ENCODE measurements at regions not wholly inside any gene's neighbourhood (a gene's known extent, or its start where the extent isn't known, plus 50 kb on each side); places are given as distances from the start of the nearest gene placed in this dataset.

DNA sequence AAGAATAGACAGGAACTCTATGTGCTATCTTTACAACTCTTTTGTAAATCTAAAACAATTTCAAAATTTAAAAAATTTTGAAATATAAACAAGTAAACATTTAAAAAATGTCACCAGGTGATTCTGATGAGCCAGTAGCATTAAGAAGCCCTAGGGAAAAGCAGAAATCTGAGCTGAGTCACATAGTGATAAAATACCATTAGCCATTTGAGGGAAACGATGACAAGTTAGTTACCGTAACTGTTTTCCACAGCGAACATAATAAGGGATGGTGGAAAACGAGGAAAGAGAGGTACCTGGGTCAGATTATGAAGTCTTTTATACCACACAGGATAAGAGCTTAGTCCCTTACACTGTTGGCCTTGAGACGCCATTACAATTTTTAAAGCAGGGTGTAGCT is 55.5 kb downstream of the PRR15 start:
- Histone ChIP-seq H3K27ac (no peak overlapping the region), H3K4me1 (no peaks in the 10 kb centered on the region), H3K27me3 (no peaks in the 10 kb centered on the region), H3K36me3 (no peaks in the 10 kb centered on the region), H3K4me3 (no peak overlapping the region), H3K9me3 (no peaks in the 10 kb centered on the region)
- TF ChIP-seq POLR2A (IDR thresholded peaks at IDR 0.05): no peak
- no peak for TF ChIP-seq POLR2AphosphoS5 (IDR thresholded peaks at IDR 0.05)
- TF ChIP-seq, protein P1, sequence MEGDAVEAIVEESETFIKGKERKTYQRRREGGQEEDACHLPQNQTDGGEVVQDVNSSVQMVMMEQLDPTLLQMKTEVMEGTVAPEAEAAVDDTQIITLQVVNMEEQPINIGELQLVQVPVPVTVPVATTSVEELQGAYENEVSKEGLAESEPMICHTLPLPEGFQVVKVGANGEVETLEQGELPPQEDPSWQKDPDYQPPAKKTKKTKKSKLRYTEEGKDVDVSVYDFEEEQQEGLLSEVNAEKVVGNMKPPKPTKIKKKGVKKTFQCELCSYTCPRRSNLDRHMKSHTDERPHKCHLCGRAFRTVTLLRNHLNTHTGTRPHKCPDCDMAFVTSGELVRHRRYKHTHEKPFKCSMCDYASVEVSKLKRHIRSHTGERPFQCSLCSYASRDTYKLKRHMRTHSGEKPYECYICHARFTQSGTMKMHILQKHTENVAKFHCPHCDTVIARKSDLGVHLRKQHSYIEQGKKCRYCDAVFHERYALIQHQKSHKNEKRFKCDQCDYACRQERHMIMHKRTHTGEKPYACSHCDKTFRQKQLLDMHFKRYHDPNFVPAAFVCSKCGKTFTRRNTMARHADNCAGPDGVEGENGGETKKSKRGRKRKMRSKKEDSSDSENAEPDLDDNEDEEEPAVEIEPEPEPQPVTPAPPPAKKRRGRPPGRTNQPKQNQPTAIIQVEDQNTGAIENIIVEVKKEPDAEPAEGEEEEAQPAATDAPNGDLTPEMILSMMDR (IDR thresholded peaks at IDR 0.05): no peak
- TF ChIP-seq EP300 (IDR thresholded peaks at IDR 0.05): no peak
- no peak for ATAC-seq
- WGBS, 2 donors (ENCODE audit: low coverage in 1 of 2): 83 to 87% methylated on average over 4 to 5 of the region's 5 CpGs

DNA sequence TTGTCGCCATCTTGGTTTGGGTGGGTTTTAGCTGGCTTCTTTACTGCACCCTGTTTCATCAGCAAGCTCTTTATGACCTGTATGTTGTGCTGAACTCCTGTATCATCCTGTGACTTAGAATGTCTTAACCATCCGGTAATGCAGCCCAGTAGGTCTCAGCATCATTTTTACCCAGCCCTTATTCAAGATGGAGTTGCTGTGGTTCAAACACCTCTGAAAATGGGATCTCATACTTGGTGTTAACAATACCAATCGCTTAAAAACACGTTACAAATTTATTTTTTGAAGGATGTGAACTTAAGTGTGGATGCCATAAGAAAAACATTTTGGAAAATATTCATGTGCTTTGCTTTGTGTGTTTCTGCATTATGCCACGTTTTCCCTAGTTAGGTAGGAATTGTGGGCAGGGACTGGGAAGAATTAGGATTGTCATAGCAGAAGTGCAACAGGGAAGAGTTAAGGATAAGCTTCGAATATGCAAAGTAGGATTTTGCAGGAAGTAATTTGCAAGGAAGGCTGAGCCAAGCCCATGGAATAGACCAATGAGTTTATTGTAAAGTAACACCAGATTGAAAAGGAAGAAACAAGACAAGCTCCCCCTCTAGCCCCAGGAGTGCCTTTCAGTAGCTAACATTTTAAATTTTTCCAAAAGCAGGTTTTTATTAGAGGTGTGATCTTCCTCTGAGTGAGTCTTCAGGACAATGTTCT is 56.4 kb downstream of the PRR15 start:
- no peak for TF ChIP-seq POLR2AphosphoS5 (IDR thresholded peaks at IDR 0.05)
- TF ChIP-seq, protein P1 (IDR thresholded peaks at IDR 0.05): no peak
- TF ChIP-seq POLR2A (IDR thresholded peaks at IDR 0.05): no peak
- no peak for TF ChIP-seq EP300 (IDR thresholded peaks at IDR 0.05)
- WGBS, 2 donors (ENCODE audit: low coverage in 1 of 2): 58 to 68% methylated on average over 5 to 6 of the region's 6 CpGs

DNA sequence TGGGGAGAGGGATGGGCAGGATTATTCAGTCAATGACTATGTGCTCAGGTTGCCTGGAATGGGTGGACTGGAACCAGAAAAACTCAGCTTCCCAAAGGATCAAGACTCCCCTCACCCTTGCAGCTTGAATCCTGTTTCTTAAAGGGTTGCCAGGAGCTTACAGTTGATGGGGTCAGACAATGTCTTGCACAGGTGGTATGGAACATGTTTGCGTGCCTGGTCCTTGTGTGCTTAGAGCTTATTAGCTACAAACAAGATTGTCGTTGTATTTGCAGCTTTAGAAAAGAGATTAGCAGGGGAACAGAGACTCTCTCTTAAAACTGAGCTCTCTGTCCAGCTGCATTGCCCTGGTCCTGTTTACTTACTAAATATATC is 56.9 kb downstream of the PRR15 start:
- Histone ChIP-seq H3K27ac (no peak overlapping the region), H3K4me3 (no peak overlapping the region), H3K9me3 (no peaks in the 10 kb centered on the region), H3K36me3 (no peaks in the 10 kb centered on the region), H3K27me3 (no peaks in the 10 kb centered on the region), H3K4me1 (no peaks in the 10 kb centered on the region)
- TF ChIP-seq POLR2A (IDR thresholded peaks at IDR 0.05) (no peak), EP300 (IDR thresholded peaks at IDR 0.05) (no peak), POLR2AphosphoS5 (IDR thresholded peaks at IDR 0.05) (no peak)
- TF ChIP-seq, protein P1 (IDR thresholded peaks at IDR 0.05): no peak
- ATAC-seq: no peak
- WGBS, 2 donors (ENCODE audit: low coverage in 1 of 2): 63 to 100% methylated on average over 2 of the region's 2 CpGs

More for the DNA sequence above, 56.4 kb downstream of the PRR15 start:
- no peak overlapping the region for H3K4me3 ChIP-seq
- H3K4me1 ChIP-seq: no peaks in the 10 kb centered on the region
- no peaks in the 10 kb centered on the region for H3K27me3 ChIP-seq
- ATAC-seq: no peak
- no peaks in the 10 kb centered on the region for H3K36me3 ChIP-seq
- H3K9me3 ChIP-seq: no peaks in the 10 kb centered on the region
- H3K27ac ChIP-seq: no peak overlapping the region

DNA sequence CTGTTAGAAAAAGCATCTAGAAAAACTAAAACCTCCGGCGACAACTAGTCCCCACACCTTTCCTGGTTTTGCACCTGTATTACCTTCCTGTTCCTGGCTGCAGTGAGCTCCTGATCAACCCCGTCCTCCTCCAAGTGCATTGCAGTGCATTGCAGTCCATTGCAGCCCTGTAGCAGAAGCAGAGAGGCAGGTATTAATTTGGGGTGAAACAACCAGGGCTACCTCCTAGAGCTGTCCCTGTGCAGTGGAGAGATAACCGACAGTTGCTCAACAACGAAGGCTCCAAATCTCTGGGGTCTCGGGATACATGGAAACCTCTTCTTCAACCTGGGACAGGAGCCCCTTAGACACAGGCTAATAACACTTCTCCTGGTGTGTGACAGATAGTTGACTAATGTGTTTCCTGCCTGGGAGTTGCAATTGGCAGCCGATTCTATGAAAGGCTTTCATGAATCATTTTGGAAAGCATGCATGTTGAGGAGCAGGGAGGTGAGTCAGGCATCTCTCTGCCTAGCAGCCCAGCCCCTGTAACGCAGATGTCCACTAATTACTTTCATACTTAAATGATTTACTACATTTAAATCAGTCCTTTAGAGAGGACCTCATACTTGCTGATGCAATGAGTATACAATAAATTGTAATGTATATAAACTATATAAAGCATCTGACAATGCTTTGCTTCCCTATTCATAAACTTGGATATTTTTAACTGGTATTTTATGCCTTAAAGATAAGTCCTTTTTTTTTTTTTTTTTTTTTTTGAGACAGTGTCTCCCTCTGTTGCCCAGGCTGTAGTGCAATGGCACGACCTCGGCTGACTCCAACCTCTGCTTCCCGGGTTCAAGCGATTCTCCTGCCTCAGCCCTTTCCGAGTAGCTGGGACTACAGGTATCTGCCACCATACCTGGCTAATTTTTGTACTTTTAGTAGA is 59.0 kb downstream of the PRR15 start:
- Histone ChIP-seq H3K27ac (no peak overlapping the region), H3K27me3 (no peaks in the 10 kb centered on the region), H3K4me3 (no peak overlapping the region), H3K4me1 (peaks cover 0 to 1% (median 0%) of the 10 kb centered on the region in 3 donors), H3K9me3 (no peaks in the 10 kb centered on the region), H3K36me3 (no peaks in the 10 kb centered on the region)
- 62 to 76% methylated on average over 9 to 11 of the region's 13 CpGs for WGBS, 2 donors (ENCODE audit: low coverage in 1 of 2)
- peak; percentile 39 for ATAC-seq
- TF ChIP-seq POLR2AphosphoS5 (IDR thresholded peaks at IDR 0.05) (no peak), EP300 (IDR thresholded peaks at IDR 0.05) (no peak), POLR2A (IDR thresholded peaks at IDR 0.05) (no peak)
- TF ChIP-seq, protein P1 (IDR thresholded peaks at IDR 0.05): no peak

Measured in gastroesophageal sphincter (tissue), 4 donors.